Fibroblast of lung (primary cell): ENCODE measurements at regions not wholly inside any gene's neighbourhood (a gene's known extent, or its start where the extent isn't known, plus 50 kb on each side); places are given as distances from the start of the nearest gene placed in this dataset.

Experiments used
- DNase-seq, 2 donors: peaks; one replicate each; pipeline versions ENCODE4 v3.0.0 to v3.0.0-alpha.2; 2010; ENCODE audit warnings: low read depth in 2 of 2
- H2AFZ ChIP-seq: 2 replicates; pipeline ENCODE4 v1.5.1; 2012; ENCODE audit warnings: low read length, control low read depth, inconsistent platforms
- H3K27ac ChIP-seq: 2 replicates; pipeline ENCODE4 v1.5.1; 2011; ENCODE audit warnings: low read length, control low read depth; ENCODE audit not compliant: insufficient read depth
- H3K27me3 ChIP-seq: 2 replicates; pipeline ENCODE4 v1.5.1; 2011; ENCODE audit warnings: mild to moderate bottlenecking, low read length; ENCODE audit not compliant: control insufficient read depth, insufficient read depth
- H3K36me3 ChIP-seq: 2 replicates; pipeline ENCODE4 v1.5.1; 2011; ENCODE audit warnings: low read length; ENCODE audit not compliant: control insufficient read depth, insufficient read depth
- H3K4me1 ChIP-seq: 2 replicates; pipeline ENCODE4 v1.5.1; 2011; ENCODE audit warnings: low read length; ENCODE audit not compliant: control insufficient read depth, insufficient read depth; ENCODE audit errors: extremely low read depth
- H3K4me2 ChIP-seq: 2 replicates; pipeline ENCODE4 v1.5.1; 2011; ENCODE audit warnings: low read length, control low read depth; ENCODE audit not compliant: insufficient read depth; ENCODE audit errors: extremely low read depth
- H3K4me3 ChIP-seq, 4 experiments: fragments of 200-600 bp in 1 of 4; sonication (generic) in 1 of 4; replicated peaks in 1 of 4; 2 replicates each; pipeline ENCODE4 v1.5.1; 2011 to 2016; ENCODE audit warnings: low read length in 4 of 4, low read depth in 3 of 4, mild to moderate bottlenecking in 3 of 4, control low read depth in 2 of 4, inconsistent platforms in 1 of 4, mixed read lengths in 1 of 4; ENCODE audit not compliant: insufficient read depth in 1 of 4; ENCODE audit errors: control extremely low read depth in 1 of 4
- H3K79me2 ChIP-seq: 2 replicates; pipeline ENCODE4 v1.5.1; 2012; ENCODE audit warnings: mild to moderate bottlenecking, low read length, inconsistent platforms; ENCODE audit not compliant: control insufficient read depth, insufficient read depth
- H3K9ac ChIP-seq: 2 replicates; pipeline ENCODE4 v1.5.1; 2011; ENCODE audit warnings: mild to moderate bottlenecking, low read length, control low read depth; ENCODE audit not compliant: insufficient read depth
- H3K9me3 ChIP-seq: 2 replicates; pipeline ENCODE4 v1.5.1; 2012; ENCODE audit warnings: low read depth, low read length; ENCODE audit not compliant: control insufficient read depth, insufficient read depth
- H4K20me1 ChIP-seq: 2 replicates; pipeline ENCODE4 v1.5.1; 2011; ENCODE audit warnings: low read length; ENCODE audit not compliant: control insufficient read depth, insufficient read depth; ENCODE audit errors: extremely low read depth
- CTCF ChIP-seq, 2 donors: IDR thresholded peaks in 1 of 2; conservative IDR thresholded peaks in 1 of 2; 1 replicate in 1 of 2; 2 replicates in 1 of 2; pipeline ENCODE4 v1.5.1; 2011 to 2012; ENCODE audit warnings: low read length in 2 of 2, control low read depth in 1 of 2, inconsistent platforms in 1 of 2, low read depth in 1 of 2, mild to moderate bottlenecking in 1 of 2
- EZH2 ChIP-seq: IDR thresholded peaks from 2 replicates; pipeline ENCODE4 v1.5.1; 2012; ENCODE audit warnings: low read length, control low read depth, mild to moderate bottlenecking; ENCODE audit errors: missing control alignments

GRCh38 chr9:65435464-65435863, 150.5 kb upstream of the FOXD4L5 start:
- TF ChIP-seq CTCF (conservative IDR thresholded peaks at IDR 0.05 in 1 of 2, IDR thresholded peaks at IDR 0.05 in 1 of 2; ENCODE audit: low read depth in 1 of 2, low read length in 2 of 2) (no peak), EZH2 (no peak)
- H3K36me3 ChIP-seq = no peaks in the 10 kb centered on the region
- no peak overlapping the region for H3K4me2 ChIP-seq
- H3K9me3 ChIP-seq = peaks cover 5% of the 10 kb centered on the region
- no peaks in the 10 kb centered on the region for H3K27me3 ChIP-seq
- DNase-seq = no peak
- no peak overlapping the region for H3K27ac ChIP-seq
- H4K20me1 ChIP-seq = no peaks in the 10 kb centered on the region
- H3K4me3 ChIP-seq = no peak overlapping the region
- H2AFZ ChIP-seq = no peak overlapping the region
- H3K79me2 ChIP-seq = no peaks in the 10 kb centered on the region
- no peaks in the 10 kb centered on the region for H3K4me1 ChIP-seq
- no peak overlapping the region for H3K9ac ChIP-seq

- H3K27me3 ChIP-seq = no peaks in the 10 kb centered on the region
- H3K79me2 ChIP-seq = no peaks in the 10 kb centered on the region
- no peak overlapping the region for H3K9ac ChIP-seq
- no peaks in the 10 kb centered on the region for H4K20me1 ChIP-seq
- no peak overlapping the region for H3K27ac ChIP-seq
- no peak for DNase-seq
- H3K9me3 ChIP-seq = peaks cover 5% of the 10 kb centered on the region
- TF ChIP-seq CTCF (conservative IDR thresholded peaks at IDR 0.05 in 1 of 2, IDR thresholded peaks at IDR 0.05 in 1 of 2; ENCODE audit: low read depth in 1 of 2, low read length in 2 of 2) = no peak
- TF ChIP-seq EZH2 = no peak
- no peak overlapping the region for H2AFZ ChIP-seq
- no peaks in the 10 kb centered on the region for H3K4me1 ChIP-seq
- no peak overlapping the region for H3K4me2 ChIP-seq
- no peak overlapping the region for H3K4me3 ChIP-seq
- H3K36me3 ChIP-seq = no peaks in the 10 kb centered on the region
Observed at GRCh38 chr9:65432722-65433323, 147.8 kb upstream of the FOXD4L5 start.

GRCh38 chr9:65432051-65432450, 147.0 kb upstream of the FOXD4L5 start:
- no peak overlapping the region for H3K4me3 ChIP-seq
- no peaks in the 10 kb centered on the region for H3K79me2 ChIP-seq
- no peak overlapping the region for H3K27ac ChIP-seq
- no peak overlapping the region for H2AFZ ChIP-seq
- no peak for DNase-seq
- H3K9ac ChIP-seq = no peak overlapping the region
- no peaks in the 10 kb centered on the region for H3K4me1 ChIP-seq
- TF ChIP-seq CTCF (conservative IDR thresholded peaks at IDR 0.05 in 1 of 2, IDR thresholded peaks at IDR 0.05 in 1 of 2; ENCODE audit: low read depth in 1 of 2, low read length in 2 of 2) (no peak), EZH2 (no peak)
- H4K20me1 ChIP-seq = no peaks in the 10 kb centered on the region
- peaks cover 3% of the 10 kb centered on the region for H3K9me3 ChIP-seq
- no peaks in the 10 kb centered on the region for H3K27me3 ChIP-seq
- no peak overlapping the region for H3K4me2 ChIP-seq
- H3K36me3 ChIP-seq = no peaks in the 10 kb centered on the region
